IMR-90 (cell line): ENCODE measurements at regions not wholly inside any gene's neighbourhood (a gene's known extent, or its start where the extent isn't known, plus 50 kb on each side); places are given as distances from the start of the nearest gene placed in this dataset.

Experiments used
- ATAC-seq: fragments of 200-7000 bp; cut with Tn5 transposase; 2 replicates; pipeline ENCODE4 v1.9.1; 2020; ENCODE audit warnings: low read depth, mild to moderate bottlenecking, moderate library complexity
- BruUV-seq: library from RNA; stranded (reverse); fragments of 400-500 nt; replicated peaks from 2 replicates; lab custom pipeline; 2021; lab: Mats Ljungman, UMichigan
- CTCF ChIA-PET: fragments of 300-600 bp; formaldehyde crosslinking; extraction: SDS; loops from one replicate; lab custom pipeline; 2021; ENCODE audit warnings: antibody characterized with exemption; lab: Yijun Ruan, JAX
- POLR2A ChIA-PET: fragments of 300-600 bp; sonication (Branson Sonifier 250); formaldehyde crosslinking; loops from one replicate; lab custom pipeline; 2022; ENCODE audit warnings: antibody characterized with exemption; ENCODE audit not compliant: unreplicated experiment; lab: Charles Lee
- DNase-seq: peaks from one replicate; pipeline ENCODE4 v3.0.0; 2013
- H2AFZ ChIP-seq: replicated peaks from 2 replicates; pipeline ENCODE3; 2013; ENCODE audit warnings: low read length, mild to moderate bottlenecking; ENCODE audit not compliant: poor library complexity
- H2AK5ac ChIP-seq: 2 replicates; pipeline ENCODE4 v1.6.1; 2013; ENCODE audit warnings: low read depth, low read length, inconsistent platforms
- H2AK9ac ChIP-seq: replicated peaks from 2 replicates; pipeline ENCODE3; 2013; ENCODE audit warnings: mild to moderate bottlenecking, low read depth, low read length, moderate library complexity; ENCODE audit not compliant: poor library complexity
- H2BK120ac ChIP-seq: 2 replicates; pipeline ENCODE4 v1.6.1; 2013; ENCODE audit warnings: low read depth, low read length, inconsistent platforms
- H2BK15ac ChIP-seq: 3 replicates; pipeline ENCODE4 v1.6.1; 2013; ENCODE audit warnings: low read depth, low read length, inconsistent platforms
- H2BK20ac ChIP-seq: 2 replicates; pipeline ENCODE4 v1.6.1; 2013; ENCODE audit warnings: low read depth, mild to moderate bottlenecking, inconsistent platforms, low read length, moderate library complexity
- H2BK5ac ChIP-seq: 2 replicates; pipeline ENCODE4 v1.6.1; 2013; ENCODE audit warnings: mild to moderate bottlenecking, low read depth, low read length, inconsistent platforms; ENCODE audit not compliant: poor library complexity, severe bottlenecking
- H3K14ac ChIP-seq: replicated peaks from 2 replicates; pipeline ENCODE4 v1.6.1; 2013; ENCODE audit warnings: low read depth, low read length, inconsistent platforms
- H3K18ac ChIP-seq: 2 replicates; pipeline ENCODE4 v1.6.1; 2013; ENCODE audit warnings: low read depth, low read length, control low read depth
- H3K23ac ChIP-seq: 2 replicates; pipeline ENCODE4 v1.6.1; 2013; ENCODE audit warnings: low read depth, low read length, inconsistent platforms
- H3K27ac ChIP-seq: 2 replicates; pipeline ENCODE4 v1.5.1; 2013; ENCODE audit warnings: mild to moderate bottlenecking, control low read depth, low read length; ENCODE audit not compliant: insufficient read depth
- H3K27me3 ChIP-seq: 2 replicates; pipeline ENCODE4 v1.6.1; 2013; ENCODE audit warnings: low read length; ENCODE audit not compliant: control insufficient read depth, insufficient read depth
- H3K36me3 ChIP-seq: 2 replicates; pipeline ENCODE4 v1.6.1; 2013; ENCODE audit warnings: low read length, mixed read lengths; ENCODE audit not compliant: control insufficient read depth, insufficient read depth
- H3K4ac ChIP-seq: 2 replicates; pipeline ENCODE4 v1.6.1; 2013; ENCODE audit warnings: low read depth, low read length, inconsistent platforms
- H3K4me1 ChIP-seq: 2 replicates; pipeline ENCODE4 v1.6.1; 2013; ENCODE audit warnings: low read length, mixed read lengths; ENCODE audit not compliant: control insufficient read depth, insufficient read depth
- H3K4me2 ChIP-seq: 2 replicates; pipeline ENCODE4 v1.6.1; 2013; ENCODE audit warnings: low read depth, mild to moderate bottlenecking, control low read depth, low read length, moderate library complexity
- H3K4me3 ChIP-seq: 2 replicates; pipeline ENCODE4 v1.5.1; 2013; ENCODE audit warnings: low read depth, mild to moderate bottlenecking, control low read depth, low read length, moderate library complexity; ENCODE audit not compliant: insufficient read depth
- H3K56ac ChIP-seq: 2 replicates; pipeline ENCODE4 v1.6.1; 2013; ENCODE audit warnings: low read length, inconsistent platforms; ENCODE audit not compliant: insufficient read depth; ENCODE audit errors: extremely low read depth
- H3K79me1 ChIP-seq, 2 experiments: 2 replicates each; pipeline ENCODE4 v1.6.1; 2013; ENCODE audit warnings: low read length in 2 of 2, inconsistent platforms in 1 of 2, low read depth in 1 of 2
- H3K9ac ChIP-seq: 2 replicates; pipeline ENCODE4 v1.6.1; 2013; ENCODE audit warnings: low read depth, low read length, control low read depth
- H3K9me1 ChIP-seq: 2 replicates; pipeline ENCODE4 v1.6.1; 2013; ENCODE audit warnings: low read length, inconsistent platforms; ENCODE audit not compliant: insufficient read depth
- H3K9me3 ChIP-seq: 2 replicates; pipeline ENCODE4 v1.6.1; 2013; ENCODE audit warnings: low read length; ENCODE audit not compliant: control insufficient read depth, insufficient read depth
- H4K20me1 ChIP-seq: 2 replicates; pipeline ENCODE4 v1.6.1; 2013; ENCODE audit warnings: low read length, inconsistent platforms; ENCODE audit not compliant: insufficient read depth
- H4K5ac ChIP-seq: 2 replicates; pipeline ENCODE4 v1.6.1; 2013; ENCODE audit warnings: mild to moderate bottlenecking, low read depth, low read length, control low read depth
- H4K8ac ChIP-seq, 2 experiments: 2 replicates each; pipeline ENCODE4 v1.6.1; 2013; ENCODE audit warnings: low read depth in 2 of 2, low read length in 2 of 2, control low read depth in 1 of 2, inconsistent platforms in 1 of 2
- H4K91ac ChIP-seq: 2 replicates; pipeline ENCODE4 v1.6.1; 2013; ENCODE audit warnings: low read depth, low read length, inconsistent platforms; ENCODE audit not compliant: insufficient read depth
- CEBPB ChIP-seq: IDR thresholded peaks from 2 replicates; pipeline ENCODE4 v1.6.1; 2012; ENCODE audit warnings: low read depth, low read length, improper control_type of control experiment
- FOS ChIP-seq: fragments of 150-350 bp; IDR thresholded peaks from 2 replicates; pipeline ENCODE4 v1.6.1; 2016; ENCODE audit warnings: low read depth, low read length
- WGBS, 2 experiments: methylation state at CpG; one replicate each; pipeline versions ENCODE4 v1.1.5 to v1.1.7; 2013; ENCODE audit warnings: missing lambda C conversion rate in 2 of 2; ENCODE audit not compliant: insufficient read length in 1 of 2; ENCODE audit errors: extremely low coverage in 2 of 2; 5-methylcytosine and 5-hydroxymethylcytosine counted together
- dilution Hi-C: fragments of 300-500 bp; cut with HindIII; formaldehyde crosslinking; loops from one replicate; pipeline ENCODE4 v1.14.3; 2018; ENCODE audit warnings: low sequenced_read_pairs; ENCODE audit not compliant: unreplicated experiment
- in situ Hi-C: fragments of 300-500 bp; cut with MboI; formaldehyde crosslinking; loops from 3 replicates; pipeline ENCODE4 v1.14.3; 2019; ENCODE audit warnings: low sequenced_read_pairs, inconsistent platforms, mixed read lengths
- intact Hi-C: fragments of 100-400 bp; cut with micrococcal nuclease; formaldehyde crosslinking; loops from 2 replicates; pipeline ENCODE4 v1.10.0; 2022

DNA sequence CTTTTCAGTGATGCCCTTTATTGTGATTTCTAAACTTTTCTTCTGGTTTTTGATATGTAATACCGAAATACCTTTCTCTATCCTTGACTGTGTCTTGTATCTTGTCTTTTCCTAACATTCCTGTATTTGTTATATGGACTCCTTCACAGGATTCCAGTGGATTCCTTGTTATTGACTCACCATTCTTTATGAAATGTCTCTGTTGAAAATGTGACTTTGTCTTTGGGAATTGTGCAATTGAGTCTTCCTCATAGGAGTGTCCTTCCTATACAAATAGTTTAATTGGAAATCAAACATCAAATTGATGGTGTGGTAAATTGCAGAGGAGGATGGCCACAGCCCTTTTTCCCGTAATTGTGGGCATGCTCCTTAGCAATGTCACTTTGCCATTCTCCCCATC, 296.6 kb upstream of the KITLG start:
- Histone ChIP-seq H3K14ac (no peak overlapping the region), H2BK15ac (no peak overlapping the region), H3K4ac (no peak overlapping the region), H2AFZ (no peak overlapping the region), H3K9me1 (0 out of 2 replicates have a peak, but pooled peaks cover 3% of the 10 kb centered on the region), H3K9me3 (no peaks in the 10 kb centered on the region), H3K27ac (no peak overlapping the region), H3K4me1 (no peaks in the 10 kb centered on the region), H3K4me2 (no peak overlapping the region), H3K23ac (no peak overlapping the region), H3K36me3 (no peaks in the 10 kb centered on the region), H4K8ac (no peak overlapping the region), H2AK5ac (no peak overlapping the region; the same call in 1 of the 2 replicates), H4K20me1 (no peaks in the 10 kb centered on the region), H2BK20ac (no peak overlapping the region), H2BK120ac (no peak overlapping the region), H4K5ac (no peak overlapping the region), H3K56ac (no peak overlapping the region), H3K27me3 (no peaks in the 10 kb centered on the region), H4K91ac (no peak overlapping the region), H3K79me1 (no peaks in the 10 kb centered on the region), H3K4me3 (no peak overlapping the region), H3K9ac (no peak overlapping the region), H2BK5ac (no peak overlapping the region), H2AK9ac (no peak overlapping the region), H3K18ac (peak overlapping the region; percentile 79; the same call in 1 of the 2 replicates)
- BruUV-seq, result no TSS peak
- ATAC-seq, result no peak; the same call in 1 of the 2 replicates
- dilution Hi-C loops (no loop called here), in situ Hi-C loops (no loop called here), intact Hi-C loops (no loop called here)
- POLR2A ChIA-PET, result no interaction called here
- no CpG with 5 or more reads among the region's 2 CpGs for WGBS, 2 experiments
- DNase-seq, result peak; percentile 45
- CTCF ChIA-PET, result no interaction called here
- TF ChIP-seq FOS (no peak), CEBPB (peak; percentile 85)
